H1 (cell line): ENCODE measurements at regions not wholly inside any gene's neighbourhood (a gene's known extent, or its start where the extent isn't known, plus 50 kb on each side); places are given as distances from the start of the nearest gene placed in this dataset.

ENCODE experiments used
- CTCF ChIA-PET: fragments of 300-600 bp; sonication (Branson Sonifier 250); formaldehyde crosslinking; loops from one replicate; lab custom pipeline; 2021; ENCODE audit not compliant: partially characterized antibody; lab: Charles Lee
- POLR2A ChIA-PET: fragments of 300-600 bp; sonication (Branson Sonifier 250); formaldehyde crosslinking; loops from one replicate; lab custom pipeline; 2021; ENCODE audit warnings: inconsistent platforms; ENCODE audit not compliant: partially characterized antibody; lab: Charles Lee
- DNase-seq, 2 experiments: peaks; one replicate each; pipeline versions ENCODE4 v3.0.0 to v3.0.0-alpha.2; 2010 to 2022; ENCODE audit warnings: low spot score in 2 of 2, low read depth in 1 of 2, mixed read lengths in 1 of 2
- FAIRE-seq: peaks from 2 replicates; lab custom pipeline; 2011; peaks lifted over from hg19 to GRCh38; lab: Jason Lieb, UNC
- H2AFZ ChIP-seq: 2 replicates; pipeline ENCODE4 v1.8.1; 2012; ENCODE audit warnings: low read length, inconsistent platforms
- H2AK5ac ChIP-seq: 2 replicates; pipeline ENCODE4 v1.6.1; 2013; ENCODE audit warnings: low read depth, low read length
- H2BK120ac ChIP-seq: replicated peaks from 2 replicates; pipeline ENCODE3; 2013; ENCODE audit warnings: low read depth, low read length, inconsistent platforms
- H2BK12ac ChIP-seq: 2 replicates; pipeline ENCODE4 v1.6.1; 2013; ENCODE audit warnings: low read depth, low read length
- H2BK15ac ChIP-seq: 2 replicates; pipeline ENCODE4 v1.6.1; 2013; ENCODE audit warnings: low read length
- H2BK20ac ChIP-seq: 2 replicates; pipeline ENCODE4 v1.6.1; 2013; ENCODE audit warnings: low read length
- H2BK5ac ChIP-seq: 2 replicates; pipeline ENCODE4 v1.6.1; 2013; ENCODE audit warnings: low read depth, low read length
- H3K14ac ChIP-seq: 2 replicates; pipeline ENCODE4 v1.6.1; 2013; ENCODE audit warnings: inconsistent platforms; ENCODE audit not compliant: insufficient read length
- H3K18ac ChIP-seq: 2 replicates; pipeline ENCODE4 v1.6.1; 2013; ENCODE audit warnings: low read length; ENCODE audit errors: extremely low read depth
- H3K23ac ChIP-seq: 2 replicates; pipeline ENCODE4 v1.6.1; 2013; ENCODE audit warnings: inconsistent platforms; ENCODE audit not compliant: insufficient read length
- H3K23me2 ChIP-seq: 2 replicates; pipeline ENCODE4 v1.6.1; 2013; ENCODE audit warnings: low read depth, low read length
- H3K27ac ChIP-seq: 2 replicates; pipeline ENCODE4 v1.6.1; 2011; ENCODE audit warnings: low read depth, low read length, inconsistent platforms
- H3K27me3 ChIP-seq, 4 experiments: replicated peaks in 1 of 4; 1 replicate in 1 of 4; 2 replicates in 3 of 4; pipeline versions ENCODE4 v1.6.1 to v1.8.1; 2011 to 2013; ENCODE audit warnings: low read length in 3 of 4, mild to moderate bottlenecking in 3 of 4, inconsistent platforms in 2 of 4, mixed read lengths in 2 of 4, moderate library complexity in 1 of 4; ENCODE audit not compliant: control insufficient read depth in 3 of 4, insufficient read depth in 3 of 4; ENCODE audit errors: extremely low read depth in 1 of 4
- H3K36me3 ChIP-seq, 4 experiments: 2 replicates each; pipeline versions ENCODE4 v1.6.1 to v1.8.1; 2011 to 2013; ENCODE audit warnings: mild to moderate bottlenecking in 4 of 4, low read length in 3 of 4, moderate library complexity in 2 of 4, control low read depth in 1 of 4, inconsistent platforms in 1 of 4; ENCODE audit not compliant: insufficient read depth in 4 of 4, control insufficient read depth in 2 of 4
- H3K4ac ChIP-seq: replicated peaks from 2 replicates; pipeline ENCODE3; 2013; ENCODE audit warnings: low read length, low read depth, mixed read lengths, inconsistent platforms; ENCODE audit not compliant: insufficient read length
- H3K4me1 ChIP-seq, 4 experiments: replicated peaks in 1 of 4; 1 replicate in 1 of 4; 2 replicates in 3 of 4; pipeline versions ENCODE4 v1.6.1 to v1.8.1; 2011 to 2013; ENCODE audit warnings: low read length in 3 of 4, inconsistent platforms in 2 of 4, mixed read lengths in 1 of 4; ENCODE audit not compliant: insufficient read depth in 4 of 4, control insufficient read depth in 3 of 4
- H3K4me2 ChIP-seq, 2 experiments: 2 replicates each; pipeline versions ENCODE4 v1.6.1 to v1.8.1; 2011 to 2013; ENCODE audit warnings: low read depth in 2 of 2, low read length in 2 of 2, control low read depth in 1 of 2, inconsistent platforms in 1 of 2, mild to moderate bottlenecking in 1 of 2; ENCODE audit not compliant: insufficient read depth in 1 of 2
- H3K4me3 ChIP-seq, 4 experiments: fragments of 200-600, 300-600 bp in 1 of 4; sonication (generic), shearing (Covaris generic), sonication (Bioruptor Twin) in 1 of 4; 2 replicates each; pipeline versions ENCODE4 v1.5.1 to v1.8.1; 2011 to 2016; ENCODE audit warnings: low read length in 4 of 4, low read depth in 3 of 4, control low read depth in 2 of 4, inconsistent platforms in 2 of 4, mild to moderate bottlenecking in 2 of 4, mixed read lengths in 1 of 4, moderate library complexity in 1 of 4; ENCODE audit not compliant: insufficient read depth in 2 of 4; ENCODE audit errors: extremely low read depth in 1 of 4
- H3K56ac ChIP-seq: replicated peaks from 2 replicates; pipeline ENCODE3; 2013; ENCODE audit warnings: low read depth, mild to moderate bottlenecking, mixed read lengths, low read length, inconsistent platforms; ENCODE audit not compliant: insufficient read length
- H3K79me1 ChIP-seq: 2 replicates; pipeline ENCODE4 v1.6.1; 2013; ENCODE audit warnings: low read depth, low read length, control low read depth
- H3K79me2 ChIP-seq, 2 experiments: 2 replicates each; pipeline versions ENCODE4 v1.6.1 to v1.8.1; 2012 to 2013; ENCODE audit warnings: low read length in 2 of 2, mild to moderate bottlenecking in 2 of 2, inconsistent platforms in 1 of 2; ENCODE audit not compliant: insufficient read depth in 2 of 2, control insufficient read depth in 1 of 2
- H3K9ac ChIP-seq, 4 experiments: replicated peaks in 1 of 4; 1 replicate in 1 of 4; 2 replicates in 3 of 4; pipeline versions ENCODE4 v1.6.1 to v1.8.1; 2011 to 2013; ENCODE audit warnings: low read depth in 3 of 4, low read length in 3 of 4, control low read depth in 2 of 4, mild to moderate bottlenecking in 2 of 4, moderate library complexity in 2 of 4, inconsistent platforms in 1 of 4; ENCODE audit errors: extremely low read depth in 1 of 4
- H3K9me3 ChIP-seq, 2 experiments: 2 replicates each; pipeline versions ENCODE4 v1.6.1 to v1.8.1; 2012 to 2013; ENCODE audit warnings: mild to moderate bottlenecking in 2 of 2, moderate library complexity in 2 of 2, control low read depth in 1 of 2, inconsistent platforms in 1 of 2, low read depth in 1 of 2, low read length in 1 of 2, mixed read lengths in 1 of 2; ENCODE audit not compliant: insufficient read depth in 2 of 2
- H4K20me1 ChIP-seq, 2 experiments: replicated peaks in 1 of 2; 2 replicates each; pipeline versions ENCODE3 to v1.8.1; 2011 to 2013; ENCODE audit warnings: inconsistent platforms in 2 of 2, low read length in 2 of 2, mild to moderate bottlenecking in 1 of 2; ENCODE audit not compliant: insufficient read depth in 2 of 2, control insufficient read depth in 1 of 2
- H4K5ac ChIP-seq: 2 replicates; pipeline ENCODE4 v1.6.1; 2013; ENCODE audit warnings: low read length, low read depth, mixed read lengths, inconsistent platforms; ENCODE audit not compliant: insufficient read length
- H4K8ac ChIP-seq: 2 replicates; pipeline ENCODE4 v1.8.0; 2013; ENCODE audit warnings: mild to moderate bottlenecking, moderate library complexity, low read length, inconsistent platforms; ENCODE audit not compliant: insufficient read depth; ENCODE audit errors: extremely low read depth
- H4K91ac ChIP-seq: replicated peaks from 2 replicates; pipeline ENCODE3; 2013; ENCODE audit warnings: low read length, mixed read lengths, inconsistent platforms; ENCODE audit not compliant: insufficient read length
- ASH2L ChIP-seq: fragments of 200-600, 300-600 bp; sonication (generic); IDR thresholded peaks from one replicate; pipeline ENCODE4 v1.7.1; 2017; ENCODE audit warnings: low read length
- BRCA1 ChIP-seq: IDR thresholded peaks from 2 replicates; pipeline ENCODE4 v1.6.1; 2012; ENCODE audit warnings: low read depth, low read length, improper control_type of control experiment
- CEBPB ChIP-seq: IDR thresholded peaks from 2 replicates; pipeline ENCODE4 v1.6.1; 2012; ENCODE audit warnings: low read depth, low read length
- CHD1 ChIP-seq: IDR thresholded peaks from 2 replicates; pipeline ENCODE4 v1.6.1; 2012; ENCODE audit warnings: low read depth, low read length, improper control_type of control experiment
- CTBP2 ChIP-seq: IDR thresholded peaks from 2 replicates; pipeline ENCODE4 v1.7.0; 2011; ENCODE audit warnings: borderline replicate concordance, mild to moderate bottlenecking, moderate library complexity, mixed read lengths, low read length; ENCODE audit not compliant: insufficient read depth, insufficient read length
- FOSL1 ChIP-seq: IDR thresholded peaks from 2 replicates; pipeline ENCODE4 v1.6.1; 2011; ENCODE audit warnings: mild to moderate bottlenecking, low read depth, low read length, moderate library complexity; ENCODE audit not compliant: insufficient read depth
- KDM1A ChIP-seq: fragments of 200-600, 300-600 bp; sonication (generic); IDR thresholded peaks from 2 replicates; pipeline ENCODE4 v1.7.1; 2016; ENCODE audit warnings: mild to moderate bottlenecking, low read length, borderline replicate concordance
- KDM4A ChIP-seq: IDR thresholded peaks from one replicate; pipeline ENCODE4 v1.7.1; 2012; ENCODE audit warnings: low read depth, mild to moderate bottlenecking, moderate library complexity, low read length, inconsistent platforms; ENCODE audit not compliant: severe bottlenecking
- PHF8 ChIP-seq: fragments of 200-600 bp; sonication (generic); conservative IDR thresholded peaks from 2 replicates; pipeline ENCODE4 v1.7.1; 2012; ENCODE audit warnings: low read depth, mild to moderate bottlenecking, inconsistent platforms, low read length, moderate library complexity
- POLR2A ChIP-seq, 2 experiments: IDR thresholded peaks; 1 replicate in 1 of 2; 2 replicates in 1 of 2; pipeline ENCODE4 v1.6.1; 2011; ENCODE audit warnings: low read depth in 2 of 2, low read length in 2 of 2, mild to moderate bottlenecking in 2 of 2; ENCODE audit errors: control extremely low read depth in 1 of 2
- SP2 ChIP-seq: IDR thresholded peaks from 2 replicates; pipeline ENCODE4 v1.6.1; 2012; ENCODE audit warnings: mild to moderate bottlenecking, low read length, inconsistent platforms
- TAF1 ChIP-seq: IDR thresholded peaks from 2 replicates; pipeline ENCODE4 v1.6.1; 2011; ENCODE audit warnings: mild to moderate bottlenecking, low read depth, low read length
- TBP ChIP-seq: IDR thresholded peaks from 2 replicates; pipeline ENCODE4 v1.6.1; 2011; ENCODE audit warnings: low read depth, low read length, improper control_type of control experiment
- TCF12 ChIP-seq: IDR thresholded peaks from 2 replicates; pipeline ENCODE4 v1.6.1; 2011; ENCODE audit warnings: low read depth, mild to moderate bottlenecking, low read length
- WGBS, 2 experiments: shearing (Covaris generic) in 1 of 2; methylation state at CpG; one replicate each; pipeline versions ENCODE4 v1.1.6 to v1.1.7; 2013 to 2015; ENCODE audit warnings: low lambda C conversion rate in 2 of 2, mixed read lengths in 2 of 2, inconsistent platforms in 1 of 2, low coverage in 1 of 2, missing lambda C conversion rate in 1 of 2; ENCODE audit not compliant: insufficient replicate concordance in 2 of 2, insufficient coverage in 1 of 2, insufficient read length in 1 of 2; ENCODE audit errors: extremely low coverage in 1 of 2, missing lambda C conversion rate in 1 of 2; 5-methylcytosine and 5-hydroxymethylcytosine counted together

DNA sequence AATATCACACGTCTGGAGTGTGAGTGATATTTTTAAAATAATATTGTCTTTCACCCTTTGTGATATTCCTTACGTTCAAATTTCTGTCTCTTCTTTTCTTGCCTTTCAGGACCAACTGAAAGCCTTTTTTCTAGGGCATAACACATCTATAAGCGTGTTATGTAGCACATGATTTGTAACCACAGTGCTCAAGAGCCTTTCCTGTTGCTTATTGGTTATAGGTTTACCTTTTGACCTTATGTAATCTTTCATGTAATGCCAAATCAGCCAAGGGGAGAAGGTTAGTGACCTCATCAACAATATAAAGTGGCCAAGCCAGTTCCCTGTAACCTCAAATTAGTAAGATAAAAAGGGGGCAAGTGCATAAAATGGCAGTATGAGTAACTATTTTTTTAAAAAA is 480.2 kb downstream of the AMY1C start:
- no peak overlapping the region for H3K4me3 ChIP-seq
- no peaks in the 10 kb centered on the region for H4K20me1 ChIP-seq
- FAIRE-seq, result no peak

More for the DNA sequence above, 480.2 kb downstream of the AMY1C start:
- 98% methylated on average over 3 of the region's 3 CpGs; no CpG with 5 or more reads in 1 of the 2 experiments for WGBS, 2 experiments
- Histone ChIP-seq H3K56ac (no peak overlapping the region), H3K23me2 (no peaks in the 10 kb centered on the region), H3K23ac (no peak overlapping the region), H2BK12ac (no peak overlapping the region), H2BK15ac (no peak overlapping the region), H3K14ac (no peak overlapping the region), H3K9ac (no peak overlapping the region), H3K4me2 (no peak overlapping the region), H2AFZ (no peak overlapping the region), H2BK20ac (no peak overlapping the region), H4K5ac (no peak overlapping the region), H2BK120ac (no peak overlapping the region), H3K27me3 (no peaks in the 10 kb centered on the region), H3K27ac (no peak overlapping the region), H3K18ac (no peak overlapping the region), H3K36me3 (no peaks in the 10 kb centered on the region), H2BK5ac (no peak overlapping the region), H3K79me2 (no peaks in the 10 kb centered on the region), H3K4me1 (no peaks in the 10 kb centered on the region), H4K8ac (no peak overlapping the region), H3K79me1 (no peaks in the 10 kb centered on the region), H3K4ac (no peak overlapping the region), H4K91ac (no peak overlapping the region), H3K9me3 (no peaks in the 10 kb centered on the region), H2AK5ac (no peak overlapping the region)
- DNase-seq, result no peak
- CTCF ChIA-PET, result interaction anchor here (1.8 kb wide), 1 partner anchor 57 kb away, joined by 5 read pairs; no protein-coding TSS in a partner anchor
- POLR2A ChIA-PET, result no interaction called here
- no peak for TF ChIP-seq TBP
- no peak for TF ChIP-seq SP2
- no peak for TF ChIP-seq FOSL1
- TF ChIP-seq TCF12, result no peak
- no peak for TF ChIP-seq TAF1
- no peak for TF ChIP-seq PHF8
- no peak for TF ChIP-seq ASH2L
- no peak for TF ChIP-seq BRCA1
- TF ChIP-seq CTBP2, result no peak
- no peak for TF ChIP-seq KDM4A
- TF ChIP-seq CEBPB, result no peak
- TF ChIP-seq CHD1, result no peak
- no peak for TF ChIP-seq POLR2A (IDR thresholded peaks at IDR 0.05; ENCODE audit: control extremely low read depth in 1 of 2, low read depth in 2 of 2, low read length in 2 of 2)
- no peak for TF ChIP-seq KDM1A
